Upper lobe of left lung (tissue), 6 donors: ENCODE measurements at regions not wholly inside any gene's neighbourhood (a gene's known extent, or its start where the extent isn't known, plus 50 kb on each side); places are given as distances from the start of the nearest gene placed in this dataset.

ENCODE experiments used
- ATAC-seq, 2 donors: fragments of 200-7000 bp; cut with Tn5 transposase; one replicate each; pipeline ENCODE4 v1.9.1; 2022; ENCODE audit warnings: mild to moderate bottlenecking in 2 of 2, moderate library complexity in 2 of 2; ENCODE audit not compliant: low FRiP score in 2 of 2
- DNase-seq, 2 donors: peaks; one replicate each; pipeline ENCODE4 v3.0.0-alpha.2; 2019 to 2020
- H3K27ac ChIP-seq, 4 donors: fragments of 200-600 bp; sonication (generic); one replicate each; pipeline ENCODE4 v1.5.1; 2016 to 2019
- H3K27me3 ChIP-seq, 4 donors: fragments of 200-600 bp; sonication (generic); one replicate each; pipeline ENCODE4 v1.5.1; 2017 to 2019
- H3K36me3 ChIP-seq, 4 donors: fragments of 200-600 bp; sonication (generic); one replicate each; pipeline ENCODE4 v1.5.1; 2016 to 2019
- H3K4me1 ChIP-seq, 4 donors: fragments of 200-600 bp; sonication (generic); one replicate each; pipeline ENCODE4 v1.5.1; 2018 to 2019
- H3K4me3 ChIP-seq, 4 donors: fragments of 200-600 bp; sonication (generic); one replicate each; pipeline ENCODE4 v1.5.1; 2017 to 2019; ENCODE audit warnings: mild to moderate bottlenecking in 2 of 4, moderate library complexity in 1 of 4
- H3K9me3 ChIP-seq, 4 donors: fragments of 200-600 bp; sonication (generic); one replicate each; pipeline ENCODE4 v1.5.1; 2018 to 2019
- CTCF ChIP-seq, 6 experiments: fragments of 450-650 bp in 4 of 6; fragments of 200-600 bp in 2 of 6; sonication (generic) in 2 of 6; IDR thresholded peaks; one replicate each; pipeline ENCODE4 v1.5.1; 2016 to 2019; ENCODE audit warnings: antibody characterized with exemption in 6 of 6
- EP300 ChIP-seq, 4 donors: sonication (generic); formaldehyde crosslinking; IDR thresholded peaks; one replicate each; pipeline ENCODE4 v1.5.1; 2017; ENCODE audit warnings: antibody characterized with exemption in 4 of 4, control low read depth in 2 of 4
- POLR2A ChIP-seq, 4 donors: fragments of 450-650 bp; IDR thresholded peaks; one replicate each; pipeline ENCODE4 v1.5.1; 2016 to 2017; ENCODE audit warnings: antibody characterized with exemption in 4 of 4, mild to moderate bottlenecking in 2 of 4
- POLR2AphosphoS5 ChIP-seq, 2 donors: sonication (generic); formaldehyde crosslinking; IDR thresholded peaks; one replicate each; pipeline ENCODE4 v1.5.1; 2017; ENCODE audit warnings: antibody characterized with exemption in 2 of 2
- WGBS, 2 donors: methylation state at CpG; one replicate each; pipeline ENCODE4 v1.1.5; 2017 to 2018; 5-methylcytosine and 5-hydroxymethylcytosine counted together
- donor health status: DM: no; HTN: no; CAD: no; lungs with moderate emphysema.
- donor health status: DM: no; HTN: yes; CAD: no; lungs with severe emphysema.

GRCh38 chr21:16034446-16035190 is 304.8 kb downstream of the USP25 start:
- ATAC-seq (no peak), DNase-seq (no peak)
- H3K9me3 ChIP-seq = no peaks in the 10 kb centered on the region
- WGBS, 2 donors = 0% methylated on average over 1 of the region's 1 CpG
- no peak overlapping the region for H3K27ac ChIP-seq
- no peaks in the 10 kb centered on the region for H3K27me3 ChIP-seq
- no peaks in the 10 kb centered on the region for H3K4me1 ChIP-seq
- no peaks in the 10 kb centered on the region for H3K36me3 ChIP-seq
- no peak overlapping the region for H3K4me3 ChIP-seq
- no peak for TF ChIP-seq POLR2AphosphoS5 (IDR thresholded peaks at IDR 0.05)
- TF ChIP-seq CTCF (IDR thresholded peaks at IDR 0.05) = no peak
- TF ChIP-seq POLR2A (IDR thresholded peaks at IDR 0.05) = no peak
- no peak for TF ChIP-seq EP300 (IDR thresholded peaks at IDR 0.05)

- DNase-seq = no peak
- Histone ChIP-seq H3K4me1 (no peaks in the 10 kb centered on the region), H3K9me3 (no peaks in the 10 kb centered on the region), H3K4me3 (no peak overlapping the region), H3K36me3 (no peaks in the 10 kb centered on the region), H3K27ac (no peak overlapping the region), H3K27me3 (no peaks in the 10 kb centered on the region)
- no peak for TF ChIP-seq CTCF (IDR thresholded peaks at IDR 0.05)
- TF ChIP-seq EP300 (IDR thresholded peaks at IDR 0.05) = no peak
- TF ChIP-seq POLR2A (IDR thresholded peaks at IDR 0.05) = no peak
- TF ChIP-seq POLR2AphosphoS5 (IDR thresholded peaks at IDR 0.05) = no peak
- ATAC-seq = no peak
- WGBS, 2 donors = 53 to 56% methylated on average over 5 of the region's 5 CpGs
Observed at GRCh38 chr21:16037421-16037955, 307.7 kb downstream of the USP25 start.

DNA sequence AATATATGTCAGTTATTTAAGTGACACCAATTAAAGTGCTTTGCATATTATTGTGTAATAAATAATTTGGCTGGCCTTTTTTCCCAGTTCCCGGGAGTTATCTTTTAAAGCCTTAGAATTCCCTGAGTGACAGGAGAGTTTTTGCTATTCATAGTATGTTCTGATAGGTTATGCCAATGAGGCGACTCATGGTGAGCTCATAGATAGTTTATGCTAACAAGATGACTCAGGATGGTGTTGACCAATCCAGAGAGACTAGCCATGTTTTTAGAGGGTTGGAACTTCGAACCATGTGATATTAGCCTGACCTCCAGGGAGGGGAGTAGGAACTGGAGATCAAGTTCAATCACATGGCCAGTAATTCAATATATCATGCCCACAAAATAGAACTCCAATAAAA is 310.8 kb downstream of the USP25 start:
- Histone ChIP-seq H3K9me3 (no peaks in the 10 kb centered on the region), H3K4me1 (no peaks in the 10 kb centered on the region), H3K27ac (no peak overlapping the region), H3K27me3 (no peaks in the 10 kb centered on the region), H3K4me3 (no peak overlapping the region), H3K36me3 (no peaks in the 10 kb centered on the region)
- WGBS, 2 donors = 90 to 91% methylated on average over 3 of the region's 3 CpGs
- TF ChIP-seq CTCF (IDR thresholded peaks at IDR 0.05) (no peak), POLR2AphosphoS5 (IDR thresholded peaks at IDR 0.05) (no peak), EP300 (IDR thresholded peaks at IDR 0.05) (no peak), POLR2A (IDR thresholded peaks at IDR 0.05) (no peak)
- DNase-seq (no peak), ATAC-seq (no peak)

DNA sequence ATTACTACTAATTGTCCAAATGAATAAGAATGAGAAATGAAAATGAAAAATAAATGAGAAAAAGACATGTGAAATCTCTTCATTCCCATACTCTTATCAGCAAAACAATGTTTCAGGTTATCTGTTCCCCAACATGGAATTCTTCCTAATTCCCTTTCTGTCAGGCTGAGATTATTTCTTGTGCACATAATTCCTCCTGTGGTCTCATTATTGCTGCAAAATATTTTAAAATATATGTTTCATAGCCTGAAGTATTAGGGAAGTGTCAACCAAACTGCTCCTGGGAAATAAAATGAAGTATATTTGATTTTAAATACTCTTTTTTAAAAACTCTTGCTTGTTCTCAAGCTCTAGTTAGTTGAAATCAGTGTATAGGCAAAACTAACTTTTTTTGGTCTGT is 314.9 kb downstream of the USP25 start:
- H3K27ac ChIP-seq = no peak overlapping the region
- H3K4me1 ChIP-seq = no peaks in the 10 kb centered on the region
- no peak for DNase-seq
- no peaks in the 10 kb centered on the region for H3K27me3 ChIP-seq
- no peak overlapping the region for H3K4me3 ChIP-seq
- TF ChIP-seq EP300 (IDR thresholded peaks at IDR 0.05) (no peak), POLR2AphosphoS5 (IDR thresholded peaks at IDR 0.05) (no peak), POLR2A (IDR thresholded peaks at IDR 0.05) (no peak), CTCF (IDR thresholded peaks at IDR 0.05) (no peak)
- no peaks in the 10 kb centered on the region for H3K36me3 ChIP-seq
- no peak for ATAC-seq
- H3K9me3 ChIP-seq = no peaks in the 10 kb centered on the region
